Right atrium auricular region (tissue), 2 donors: ENCODE measurements at regions not wholly inside any gene's neighbourhood (a gene's known extent, or its start where the extent isn't known, plus 50 kb on each side); places are given as distances from the start of the nearest gene placed in this dataset.

Source experiments
- DNase-seq: peaks from one replicate; pipeline ENCODE4 v3.0.0-alpha.2; 2019; ENCODE audit warnings: low spot score
- H3K27ac ChIP-seq, 2 donors: fragments of 200-600 bp; sonication (generic); 1 replicate in 1 of 2; 2 replicates in 1 of 2; pipeline ENCODE4 v1.5.1; 2016 to 2019
- H3K27me3 ChIP-seq, 2 donors: fragments of 200-600 bp; sonication (generic); one replicate each; pipeline versions ENCODE4 v1.5.1 to v1.6.0; 2017 to 2019
- H3K36me3 ChIP-seq: fragments of 200-600 bp; sonication (generic); one replicate; pipeline ENCODE4 v1.5.1; 2016
- H3K4me1 ChIP-seq, 2 donors: fragments of 200-600 bp; sonication (generic); one replicate each; pipeline versions ENCODE4 v1.5.1 to v1.6.0; 2017 to 2019
- H3K4me3 ChIP-seq, 2 donors: fragments of 200-600 bp; sonication (generic); 1 replicate in 1 of 2; 2 replicates in 1 of 2; pipeline ENCODE4 v1.5.1; 2017 to 2019; ENCODE audit warnings: mild to moderate bottlenecking in 1 of 2, moderate library complexity in 1 of 2
- H3K9me3 ChIP-seq, 2 donors: fragments of 200-600 bp; sonication (generic); one replicate each; pipeline ENCODE4 v1.5.1; 2019
- CTCF ChIP-seq, 2 donors: fragments of 200-600 bp; sonication (generic); IDR thresholded peaks; one replicate each; pipeline ENCODE4 v1.5.1; 2019; ENCODE audit warnings: antibody characterized with exemption in 2 of 2

- Histone ChIP-seq H3K36me3 (no peaks in the 10 kb centered on the region), H3K4me1 (no peaks in the 10 kb centered on the region), H3K27me3 (no peaks in the 10 kb centered on the region), H3K4me3 (no peak overlapping the region), H3K9me3 (no peaks in the 10 kb centered on the region), H3K27ac (no peak overlapping the region)
- TF ChIP-seq CTCF (IDR thresholded peaks at IDR 0.05), result no peak
- no peak for DNase-seq
Measured at GRCh38 chrX:140393507-140393906, 111.4 kb downstream of the SOX3 start.

- Histone ChIP-seq H3K27me3 (no peaks in the 10 kb centered on the region), H3K9me3 (no peaks in the 10 kb centered on the region), H3K36me3 (no peaks in the 10 kb centered on the region), H3K4me1 (no peaks in the 10 kb centered on the region), H3K27ac (no peak overlapping the region), H3K4me3 (no peak overlapping the region)
- DNase-seq, result no peak
- TF ChIP-seq CTCF (IDR thresholded peaks at IDR 0.05), result no peak
Measured at GRCh38 chrX:140391313-140391712, 113.6 kb downstream of the SOX3 start.

- Histone ChIP-seq H3K4me1 (no peaks in the 10 kb centered on the region), H3K4me3 (no peak overlapping the region), H3K9me3 (no peaks in the 10 kb centered on the region), H3K27ac (no peak overlapping the region), H3K36me3 (no peaks in the 10 kb centered on the region), H3K27me3 (no peaks in the 10 kb centered on the region)
- no peak for DNase-seq
- TF ChIP-seq CTCF (IDR thresholded peaks at IDR 0.05), result no peak
Measured at GRCh38 chrX:140389331-140389730, 115.5 kb downstream of the SOX3 start.

DNA sequence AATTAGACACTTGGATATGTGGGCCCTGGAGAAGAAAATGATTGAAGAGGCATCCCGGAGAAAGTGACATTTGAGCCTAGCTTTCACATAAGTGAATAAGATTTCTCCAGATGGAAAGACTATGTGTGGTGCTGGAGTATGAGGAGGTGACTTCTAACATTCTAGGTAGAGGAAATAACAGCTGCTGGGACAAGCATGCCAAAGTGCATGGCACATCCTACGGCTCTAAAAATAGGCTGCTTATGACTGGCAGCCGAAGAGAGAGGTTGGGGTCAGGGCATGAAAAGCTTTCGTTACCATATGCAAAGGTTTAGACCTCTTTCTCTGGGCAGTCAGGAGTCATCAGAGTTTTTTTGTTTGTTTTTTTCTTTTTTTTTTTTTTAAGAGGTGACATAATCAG, 142.0 kb downstream of the SOX3 start:
- no peaks in the 10 kb centered on the region for H3K9me3 ChIP-seq
- H3K27me3 ChIP-seq, result no peaks in the 10 kb centered on the region
- TF ChIP-seq CTCF (IDR thresholded peaks at IDR 0.05), result no peak
- H3K27ac ChIP-seq, result no peak overlapping the region
- no peak overlapping the region for H3K4me3 ChIP-seq
- no peaks in the 10 kb centered on the region for H3K36me3 ChIP-seq
- no peaks in the 10 kb centered on the region for H3K4me1 ChIP-seq
- DNase-seq, result no peak

GRCh38 chrX:140360924-140361323, 143.9 kb downstream of the SOX3 start:
- TF ChIP-seq CTCF (IDR thresholded peaks at IDR 0.05), result no peak
- no peak overlapping the region for H3K27ac ChIP-seq
- no peak for DNase-seq
- no peaks in the 10 kb centered on the region for H3K4me1 ChIP-seq
- no peaks in the 10 kb centered on the region for H3K27me3 ChIP-seq
- no peaks in the 10 kb centered on the region for H3K36me3 ChIP-seq
- no peak overlapping the region for H3K4me3 ChIP-seq
- no peaks in the 10 kb centered on the region for H3K9me3 ChIP-seq

GRCh38 chrX:140360284-140360683, 144.6 kb downstream of the SOX3 start:
- Histone ChIP-seq H3K27me3 (no peaks in the 10 kb centered on the region), H3K27ac (no peak overlapping the region), H3K9me3 (no peaks in the 10 kb centered on the region), H3K4me1 (no peaks in the 10 kb centered on the region), H3K36me3 (no peaks in the 10 kb centered on the region), H3K4me3 (no peak overlapping the region)
- DNase-seq, result no peak
- TF ChIP-seq CTCF (IDR thresholded peaks at IDR 0.05), result no peak
